ENCODE measurements at regions not wholly inside any gene's neighbourhood (a gene's known extent, or its start where the extent isn't known, plus 50 kb on each side); places are given as distances from the start of the nearest gene placed in this dataset.

DNA sequence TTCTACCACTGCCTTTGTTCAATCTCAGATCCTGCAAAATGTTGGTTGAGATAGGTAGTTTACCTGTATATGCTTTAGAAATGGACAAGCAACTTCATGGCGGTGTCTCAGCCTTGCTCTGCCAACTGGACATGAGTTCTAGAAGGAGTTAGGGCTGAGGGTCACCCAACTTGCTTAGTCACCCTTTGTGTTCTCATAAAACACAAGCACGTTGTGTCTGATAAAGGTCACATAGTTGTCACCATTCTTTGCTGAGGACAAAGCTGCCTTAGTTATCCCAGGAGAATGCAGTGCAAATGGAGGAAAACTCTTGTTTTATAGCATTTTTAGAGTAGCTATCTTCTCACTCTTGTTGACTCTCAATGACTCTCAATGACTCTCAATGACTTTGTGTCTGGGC is 218.4 kb upstream of the TMTC4 start:
- WGBS, 2 experiments (ENCODE audit: insufficient coverage in 1 of 2, insufficient read length in 1 of 2), result 50% methylated on average over 2 of the region's 2 CpGs
- Histone ChIP-seq H3K27me3 (ENCODE audit: control insufficient read depth, insufficient read depth, low read length, poor library complexity, severe bottlenecking) (no peaks in the 10 kb centered on the region), H3K4me1 (ENCODE audit: control insufficient read depth, insufficient read depth, low read length) (no peaks in the 10 kb centered on the region), H3K36me3 (ENCODE audit: control insufficient read depth, insufficient read depth, low read length) (no peaks in the 10 kb centered on the region), H3K4me3 (ENCODE audit: low read length) (no peak overlapping the region), H3K9me3 (ENCODE audit: control insufficient read depth, low read length) (peaks cover 20% of the 10 kb centered on the region), H3K9ac (ENCODE audit: extremely low read depth, low read length, poor library complexity, severe bottlenecking) (no peak overlapping the region), H3K27ac (ENCODE audit: low read depth, low read length) (no peak overlapping the region)
- Mint-ChIP-seq H3K36me3 (ENCODE audit: low read depth) (peaks cover 1% of the 10 kb centered on the region), H3K27me3 (ENCODE audit: insufficient read depth) (no peaks in the 10 kb centered on the region), H3K9me3 (peaks cover 9% of the 10 kb centered on the region), H3K4me3 (no peak overlapping the region), H3K4me1 (no peaks in the 10 kb centered on the region), H3K27ac (no peak overlapping the region)
- no peak for DNase-seq
- TF ChIP-seq, protein P1, sequence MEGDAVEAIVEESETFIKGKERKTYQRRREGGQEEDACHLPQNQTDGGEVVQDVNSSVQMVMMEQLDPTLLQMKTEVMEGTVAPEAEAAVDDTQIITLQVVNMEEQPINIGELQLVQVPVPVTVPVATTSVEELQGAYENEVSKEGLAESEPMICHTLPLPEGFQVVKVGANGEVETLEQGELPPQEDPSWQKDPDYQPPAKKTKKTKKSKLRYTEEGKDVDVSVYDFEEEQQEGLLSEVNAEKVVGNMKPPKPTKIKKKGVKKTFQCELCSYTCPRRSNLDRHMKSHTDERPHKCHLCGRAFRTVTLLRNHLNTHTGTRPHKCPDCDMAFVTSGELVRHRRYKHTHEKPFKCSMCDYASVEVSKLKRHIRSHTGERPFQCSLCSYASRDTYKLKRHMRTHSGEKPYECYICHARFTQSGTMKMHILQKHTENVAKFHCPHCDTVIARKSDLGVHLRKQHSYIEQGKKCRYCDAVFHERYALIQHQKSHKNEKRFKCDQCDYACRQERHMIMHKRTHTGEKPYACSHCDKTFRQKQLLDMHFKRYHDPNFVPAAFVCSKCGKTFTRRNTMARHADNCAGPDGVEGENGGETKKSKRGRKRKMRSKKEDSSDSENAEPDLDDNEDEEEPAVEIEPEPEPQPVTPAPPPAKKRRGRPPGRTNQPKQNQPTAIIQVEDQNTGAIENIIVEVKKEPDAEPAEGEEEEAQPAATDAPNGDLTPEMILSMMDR (conservative IDR thresholded peaks at IDR 0.05), result no peak

DNA sequence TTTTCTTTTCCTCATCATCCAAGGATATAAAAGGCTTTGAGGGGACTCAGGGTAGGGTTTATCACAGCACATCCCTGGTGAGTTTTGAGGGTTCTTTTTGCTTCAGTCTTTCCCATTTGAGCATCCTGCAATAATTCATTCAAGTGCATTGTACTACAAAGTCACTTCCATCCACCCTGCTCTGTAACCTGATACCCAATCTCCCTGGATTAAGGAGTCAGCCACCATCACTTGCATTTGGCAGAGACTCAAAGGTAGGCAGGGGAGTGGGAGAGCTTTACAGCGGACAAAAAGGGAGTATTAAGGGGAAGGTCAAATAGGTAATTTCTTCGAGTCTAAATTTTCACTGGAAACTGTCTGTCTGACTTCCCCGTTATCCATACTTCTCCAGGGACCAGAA is 216.1 kb upstream of the TMTC4 start:
- Histone ChIP-seq H3K4me1 (ENCODE audit: control insufficient read depth, insufficient read depth, low read length) (no peaks in the 10 kb centered on the region), H3K9me3 (ENCODE audit: control insufficient read depth, low read length) (peaks cover 22% of the 10 kb centered on the region), H3K27me3 (ENCODE audit: control insufficient read depth, insufficient read depth, low read length, poor library complexity, severe bottlenecking) (no peaks in the 10 kb centered on the region), H3K4me3 (ENCODE audit: low read length) (no peak overlapping the region), H3K36me3 (ENCODE audit: control insufficient read depth, insufficient read depth, low read length) (no peaks in the 10 kb centered on the region), H3K9ac (ENCODE audit: extremely low read depth, low read length, poor library complexity, severe bottlenecking) (no peak overlapping the region), H3K27ac (ENCODE audit: low read depth, low read length) (no peak overlapping the region)
- Mint-ChIP-seq H3K9me3 (peaks cover 9% of the 10 kb centered on the region), H3K27me3 (ENCODE audit: insufficient read depth) (no peaks in the 10 kb centered on the region), H3K4me1 (no peaks in the 10 kb centered on the region), H3K27ac (no peak overlapping the region), H3K4me3 (no peak overlapping the region), H3K36me3 (ENCODE audit: low read depth) (peaks cover 1% of the 10 kb centered on the region)
- no peak for DNase-seq
- TF ChIP-seq, protein P1 (conservative IDR thresholded peaks at IDR 0.05), result no peak
- WGBS, 2 experiments (ENCODE audit: insufficient coverage in 1 of 2, insufficient read length in 1 of 2), result 92 to 93% methylated on average over 2 to 3 of the region's 3 CpGs

DNA sequence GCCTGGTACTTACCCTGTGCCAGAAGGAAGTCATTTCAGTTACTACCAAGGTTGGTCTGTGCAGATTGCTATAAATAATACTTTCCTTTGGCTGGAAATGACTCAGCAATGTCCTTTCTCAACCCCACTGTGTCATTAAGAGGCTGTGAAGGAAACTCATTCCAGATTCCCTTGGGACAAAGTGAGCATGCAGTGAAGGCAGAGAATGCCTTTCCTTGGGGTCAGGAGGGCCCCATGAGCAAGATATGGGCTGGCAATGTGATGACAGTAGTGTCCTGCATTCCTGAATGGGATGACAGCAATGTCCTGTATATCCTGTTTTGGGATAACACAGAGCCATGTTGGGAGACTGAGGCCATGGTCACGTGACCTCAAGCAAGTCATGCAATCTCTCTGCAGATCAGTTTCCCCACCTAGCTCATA is 213.1 kb upstream of the TMTC4 start:
- H3K4me3 Mint-ChIP-seq, result no peak overlapping the region
- WGBS, 2 experiments (ENCODE audit: insufficient coverage in 1 of 2, insufficient read length in 1 of 2), result 83 to 92% methylated on average over 1 of the region's 1 CpG
- H3K27me3 Mint-ChIP-seq (ENCODE audit: insufficient read depth), result no peaks in the 10 kb centered on the region
- no peaks in the 10 kb centered on the region for H3K4me1 ChIP-seq (ENCODE audit: control insufficient read depth, insufficient read depth, low read length)
- no peak overlapping the region for H3K27ac Mint-ChIP-seq
- H3K36me3 ChIP-seq (ENCODE audit: control insufficient read depth, insufficient read depth, low read length), result no peaks in the 10 kb centered on the region
- no peak overlapping the region for H3K27ac ChIP-seq (ENCODE audit: low read depth, low read length)
- H3K4me3 ChIP-seq (ENCODE audit: low read length), result no peak overlapping the region
- TF ChIP-seq, protein P1 (conservative IDR thresholded peaks at IDR 0.05), result no peak
- peaks cover 9% of the 10 kb centered on the region for H3K9me3 Mint-ChIP-seq
- H3K9me3 ChIP-seq (ENCODE audit: control insufficient read depth, low read length), result peaks cover 22% of the 10 kb centered on the region
- no peaks in the 10 kb centered on the region for H3K4me1 Mint-ChIP-seq
- no peaks in the 10 kb centered on the region for H3K27me3 ChIP-seq (ENCODE audit: control insufficient read depth, insufficient read depth, low read length, poor library complexity, severe bottlenecking)
- H3K36me3 Mint-ChIP-seq (ENCODE audit: low read depth), result peaks cover 1% of the 10 kb centered on the region
- peak; percentile 55 for DNase-seq
- no peak overlapping the region for H3K9ac ChIP-seq (ENCODE audit: extremely low read depth, low read length, poor library complexity, severe bottlenecking)
